ENCODE measurements at regions not wholly inside any gene's neighbourhood (a gene's known extent, or its start where the extent isn't known, plus 50 kb on each side); places are given as distances from the start of the nearest gene placed in this dataset.

GRCh38 chr9:26685818-26686217 lies 206.8 kb downstream of the CAAP1 start:
- TF ChIP-seq CTCF (conservative IDR thresholded peaks at IDR 0.05; ENCODE audit: low read length), result no peak
- TF ChIP-seq EZH2phosphoT487 (IDR thresholded peaks at IDR 0.05; ENCODE audit: borderline replicate concordance), result no peak
